Liver (tissue), 3 donors: ENCODE measurements at regions not wholly inside any gene's neighbourhood (a gene's known extent, or its start where the extent isn't known, plus 50 kb on each side); places are given as distances from the start of the nearest gene placed in this dataset.

Experiments
- EGR1 ChIP-seq, 2 donors: IDR thresholded peaks; 2 replicates each; pipeline ENCODE4 v1.6.1; 2016 to 2018; ENCODE audit warnings: antibody characterized with exemption in 2 of 2, low read depth in 2 of 2
- GABPA ChIP-seq, 2 donors: IDR thresholded peaks in 1 of 2; conservative IDR thresholded peaks in 1 of 2; 2 replicates each; pipeline ENCODE4 v1.6.1; 2016; ENCODE audit warnings: antibody characterized with exemption in 2 of 2, mild to moderate bottlenecking in 1 of 2, moderate library complexity in 1 of 2
- HNF4A ChIP-seq, 2 donors: conservative IDR thresholded peaks; 2 replicates each; pipeline ENCODE4 v1.6.1; 2016; ENCODE audit warnings: antibody characterized with exemption in 2 of 2, mild to moderate bottlenecking in 2 of 2
- RAD21 ChIP-seq, 2 donors: IDR thresholded peaks; 2 replicates each; pipeline ENCODE4 v1.6.1; 2016; ENCODE audit warnings: antibody characterized with exemption in 2 of 2, mild to moderate bottlenecking in 2 of 2
- TAF1 ChIP-seq: conservative IDR thresholded peaks from 2 replicates; pipeline ENCODE4 v1.6.1; 2016; ENCODE audit warnings: antibody characterized with exemption, mild to moderate bottlenecking
- YY1 ChIP-seq: IDR thresholded peaks from 2 replicates; pipeline ENCODE4 v1.6.1; 2016; ENCODE audit warnings: antibody characterized with exemption, mild to moderate bottlenecking
- TF ChIP-seq, protein P1 (sequence below): fragments of 150-350 bp; IDR thresholded peaks from 2 replicates; pipeline ENCODE4 v1.5.1; 2017; ENCODE audit warnings: improper control_type of control experiment, low read depth, low read length; ENCODE audit not compliant: missing input control
- TF ChIP-seq, protein P2 (sequence below): IDR thresholded peaks from 2 replicates; pipeline ENCODE4 v1.6.1; 2016; ENCODE audit warnings: antibody characterized with exemption
- TF ChIP-seq, protein P3 (sequence below): IDR thresholded peaks from 2 replicates; pipeline ENCODE4 v1.6.1; 2016; ENCODE audit warnings: antibody characterized with exemption, mild to moderate bottlenecking
- TF ChIP-seq, protein P4 (sequence below): IDR thresholded peaks from 2 replicates; pipeline ENCODE4 v1.6.1; 2016; ENCODE audit warnings: antibody characterized with exemption
- donor health status: healthy.
- donor health status: healthy.

DNA sequence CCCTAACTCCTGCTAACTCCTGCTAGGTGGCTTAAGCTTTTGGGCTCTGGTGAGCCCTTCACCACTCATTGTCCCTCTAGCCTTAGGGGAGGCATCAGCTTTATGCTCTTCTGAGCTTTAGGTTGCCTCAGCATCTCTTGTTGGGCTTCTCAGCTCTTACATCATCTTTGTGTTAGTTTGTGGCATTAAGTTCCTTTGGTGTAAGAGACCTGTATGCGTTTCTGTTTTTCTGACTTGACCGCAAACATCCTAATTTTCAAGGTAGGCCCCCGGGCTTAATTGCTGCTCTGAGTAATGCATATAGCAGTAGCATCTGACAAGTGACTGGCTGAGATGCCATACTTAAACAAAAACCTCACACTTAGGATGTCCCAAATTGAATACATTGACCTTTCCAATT lies 287.8 kb upstream of the TUT7 start:
- TF ChIP-seq RAD21 (IDR thresholded peaks at IDR 0.05): no peak
- TF ChIP-seq, protein P1, sequence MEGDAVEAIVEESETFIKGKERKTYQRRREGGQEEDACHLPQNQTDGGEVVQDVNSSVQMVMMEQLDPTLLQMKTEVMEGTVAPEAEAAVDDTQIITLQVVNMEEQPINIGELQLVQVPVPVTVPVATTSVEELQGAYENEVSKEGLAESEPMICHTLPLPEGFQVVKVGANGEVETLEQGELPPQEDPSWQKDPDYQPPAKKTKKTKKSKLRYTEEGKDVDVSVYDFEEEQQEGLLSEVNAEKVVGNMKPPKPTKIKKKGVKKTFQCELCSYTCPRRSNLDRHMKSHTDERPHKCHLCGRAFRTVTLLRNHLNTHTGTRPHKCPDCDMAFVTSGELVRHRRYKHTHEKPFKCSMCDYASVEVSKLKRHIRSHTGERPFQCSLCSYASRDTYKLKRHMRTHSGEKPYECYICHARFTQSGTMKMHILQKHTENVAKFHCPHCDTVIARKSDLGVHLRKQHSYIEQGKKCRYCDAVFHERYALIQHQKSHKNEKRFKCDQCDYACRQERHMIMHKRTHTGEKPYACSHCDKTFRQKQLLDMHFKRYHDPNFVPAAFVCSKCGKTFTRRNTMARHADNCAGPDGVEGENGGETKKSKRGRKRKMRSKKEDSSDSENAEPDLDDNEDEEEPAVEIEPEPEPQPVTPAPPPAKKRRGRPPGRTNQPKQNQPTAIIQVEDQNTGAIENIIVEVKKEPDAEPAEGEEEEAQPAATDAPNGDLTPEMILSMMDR: no peak
- TF ChIP-seq TAF1: no peak
- TF ChIP-seq, protein P2, sequence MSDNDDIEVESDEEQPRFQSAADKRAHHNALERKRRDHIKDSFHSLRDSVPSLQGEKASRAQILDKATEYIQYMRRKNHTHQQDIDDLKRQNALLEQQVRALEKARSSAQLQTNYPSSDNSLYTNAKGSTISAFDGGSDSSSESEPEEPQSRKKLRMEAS: no peak
- no peak for TF ChIP-seq EGR1 (IDR thresholded peaks at IDR 0.05; ENCODE audit: low read depth in 2 of 2)
- no peak for TF ChIP-seq HNF4A (conservative IDR thresholded peaks at IDR 0.05)
- TF ChIP-seq YY1: no peak
- TF ChIP-seq, protein P3, sequence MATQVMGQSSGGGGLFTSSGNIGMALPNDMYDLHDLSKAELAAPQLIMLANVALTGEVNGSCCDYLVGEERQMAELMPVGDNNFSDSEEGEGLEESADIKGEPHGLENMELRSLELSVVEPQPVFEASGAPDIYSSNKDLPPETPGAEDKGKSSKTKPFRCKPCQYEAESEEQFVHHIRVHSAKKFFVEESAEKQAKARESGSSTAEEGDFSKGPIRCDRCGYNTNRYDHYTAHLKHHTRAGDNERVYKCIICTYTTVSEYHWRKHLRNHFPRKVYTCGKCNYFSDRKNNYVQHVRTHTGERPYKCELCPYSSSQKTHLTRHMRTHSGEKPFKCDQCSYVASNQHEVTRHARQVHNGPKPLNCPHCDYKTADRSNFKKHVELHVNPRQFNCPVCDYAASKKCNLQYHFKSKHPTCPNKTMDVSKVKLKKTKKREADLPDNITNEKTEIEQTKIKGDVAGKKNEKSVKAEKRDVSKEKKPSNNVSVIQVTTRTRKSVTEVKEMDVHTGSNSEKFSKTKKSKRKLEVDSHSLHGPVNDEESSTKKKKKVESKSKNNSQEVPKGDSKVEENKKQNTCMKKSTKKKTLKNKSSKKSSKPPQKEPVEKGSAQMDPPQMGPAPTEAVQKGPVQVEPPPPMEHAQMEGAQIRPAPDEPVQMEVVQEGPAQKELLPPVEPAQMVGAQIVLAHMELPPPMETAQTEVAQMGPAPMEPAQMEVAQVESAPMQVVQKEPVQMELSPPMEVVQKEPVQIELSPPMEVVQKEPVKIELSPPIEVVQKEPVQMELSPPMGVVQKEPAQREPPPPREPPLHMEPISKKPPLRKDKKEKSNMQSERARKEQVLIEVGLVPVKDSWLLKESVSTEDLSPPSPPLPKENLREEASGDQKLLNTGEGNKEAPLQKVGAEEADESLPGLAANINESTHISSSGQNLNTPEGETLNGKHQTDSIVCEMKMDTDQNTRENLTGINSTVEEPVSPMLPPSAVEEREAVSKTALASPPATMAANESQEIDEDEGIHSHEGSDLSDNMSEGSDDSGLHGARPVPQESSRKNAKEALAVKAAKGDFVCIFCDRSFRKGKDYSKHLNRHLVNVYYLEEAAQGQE: no peak
- TF ChIP-seq, protein P4, sequence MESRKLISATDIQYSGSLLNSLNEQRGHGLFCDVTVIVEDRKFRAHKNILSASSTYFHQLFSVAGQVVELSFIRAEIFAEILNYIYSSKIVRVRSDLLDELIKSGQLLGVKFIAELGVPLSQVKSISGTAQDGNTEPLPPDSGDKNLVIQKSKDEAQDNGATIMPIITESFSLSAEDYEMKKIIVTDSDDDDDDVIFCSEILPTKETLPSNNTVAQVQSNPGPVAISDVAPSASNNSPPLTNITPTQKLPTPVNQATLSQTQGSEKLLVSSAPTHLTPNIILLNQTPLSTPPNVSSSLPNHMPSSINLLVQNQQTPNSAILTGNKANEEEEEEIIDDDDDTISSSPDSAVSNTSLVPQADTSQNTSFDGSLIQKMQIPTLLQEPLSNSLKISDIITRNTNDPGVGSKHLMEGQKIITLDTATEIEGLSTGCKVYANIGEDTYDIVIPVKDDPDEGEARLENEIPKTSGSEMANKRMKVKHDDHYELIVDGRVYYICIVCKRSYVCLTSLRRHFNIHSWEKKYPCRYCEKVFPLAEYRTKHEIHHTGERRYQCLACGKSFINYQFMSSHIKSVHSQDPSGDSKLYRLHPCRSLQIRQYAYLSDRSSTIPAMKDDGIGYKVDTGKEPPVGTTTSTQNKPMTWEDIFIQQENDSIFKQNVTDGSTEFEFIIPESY: no peak
- no peak for TF ChIP-seq GABPA (IDR thresholded peaks at IDR 0.05 in 1 of 2, conservative IDR thresholded peaks at IDR 0.05 in 1 of 2)
